ENCODE measurements at regions not wholly inside any gene's neighbourhood (a gene's known extent, or its start where the extent isn't known, plus 50 kb on each side); places are given as distances from the start of the nearest gene placed in this dataset.

GRCh38 chr15:70212286-70212962 is 114.7 kb upstream of the TLE3 start:
- DNase-seq (ENCODE audit: low read depth in 1 of 2, low spot score in 1 of 2): no peak

GRCh38 chr15:70210528-70210927 is 112.8 kb upstream of the TLE3 start:
- DNase-seq (ENCODE audit: low read depth in 1 of 2, low spot score in 1 of 2): no peak

- no peak for DNase-seq (ENCODE audit: low read depth in 1 of 2, low spot score in 1 of 2)
Observed at GRCh38 chr15:70210076-70210475, 112.4 kb upstream of the TLE3 start.

- no peak for DNase-seq (ENCODE audit: low read depth in 1 of 2, low spot score in 1 of 2)
Observed at GRCh38 chr15:70209499-70209898, 111.8 kb upstream of the TLE3 start.

GRCh38 chr15:70208332-70208731 is 110.6 kb upstream of the TLE3 start:
- DNase-seq (ENCODE audit: low read depth in 1 of 2, low spot score in 1 of 2): no peak

GRCh38 chr15:70206668-70207067 is 109.0 kb upstream of the TLE3 start:
- DNase-seq (ENCODE audit: low read depth in 1 of 2, low spot score in 1 of 2): no peak

- no peak for DNase-seq (ENCODE audit: low read depth in 1 of 2, low spot score in 1 of 2)
Observed at GRCh38 chr15:70204652-70205051, 106.9 kb upstream of the TLE3 start.

GRCh38 chr15:70203981-70204560 is 106.4 kb upstream of the TLE3 start:
- DNase-seq (ENCODE audit: low read depth in 1 of 2, low spot score in 1 of 2): no peak

- DNase-seq (ENCODE audit: low read depth in 1 of 2, low spot score in 1 of 2): no peak
Observed at GRCh38 chr15:70202756-70203155, 105.0 kb upstream of the TLE3 start.

- no peak for DNase-seq (ENCODE audit: low read depth in 1 of 2, low spot score in 1 of 2)
Observed at GRCh38 chr15:70201425-70201775, 103.7 kb upstream of the TLE3 start.

GRCh38 chr15:70200511-70201424 is 103.1 kb upstream of the TLE3 start:
- no peak for DNase-seq (ENCODE audit: low read depth in 1 of 2, low spot score in 1 of 2)

- DNase-seq (ENCODE audit: low read depth in 1 of 2, low spot score in 1 of 2): no peak
Observed at GRCh38 chr15:70199540-70200410, 102.1 kb upstream of the TLE3 start.

GRCh38 chr15:70199124-70199482 is 101.4 kb upstream of the TLE3 start:
- DNase-seq (ENCODE audit: low read depth in 1 of 2, low spot score in 1 of 2): no peak

GRCh38 chr15:70198441-70199123 is 100.9 kb upstream of the TLE3 start:
- DNase-seq (ENCODE audit: low read depth in 1 of 2, low spot score in 1 of 2): no peak

- DNase-seq (ENCODE audit: low read depth in 1 of 2, low spot score in 1 of 2): no peak
Observed at GRCh38 chr15:70197945-70198361, 100.2 kb upstream of the TLE3 start.

- no peak for DNase-seq (ENCODE audit: low read depth in 1 of 2, low spot score in 1 of 2)
Observed at GRCh38 chr15:70197318-70197944, 99.7 kb upstream of the TLE3 start.

GRCh38 chr15:70196372-70197316 is 98.9 kb upstream of the TLE3 start:
- peak in 1 of 2 donors; percentile 21 for DNase-seq (ENCODE audit: low read depth in 1 of 2, low spot score in 1 of 2)

- DNase-seq (ENCODE audit: low read depth in 1 of 2, low spot score in 1 of 2): no peak
Observed at GRCh38 chr15:70195587-70196305, 98.0 kb upstream of the TLE3 start.

Data from activated T-helper 1 cell treated with anti-CD3 and anti-CD28 coated beads, Interleukin-2, amount 50 U/mL, for 16 hours (primary cell).